NCI-H1436 (cell line): ENCODE measurements at regions not wholly inside any gene's neighbourhood (a gene's known extent, or its start where the extent isn't known, plus 50 kb on each side); places are given as distances from the start of the nearest gene placed in this dataset.

Experiments
- DNase-seq: peaks from one replicate; lab custom pipeline; 2025; lab: John Stamatoyannopoulos, UW

DNA sequence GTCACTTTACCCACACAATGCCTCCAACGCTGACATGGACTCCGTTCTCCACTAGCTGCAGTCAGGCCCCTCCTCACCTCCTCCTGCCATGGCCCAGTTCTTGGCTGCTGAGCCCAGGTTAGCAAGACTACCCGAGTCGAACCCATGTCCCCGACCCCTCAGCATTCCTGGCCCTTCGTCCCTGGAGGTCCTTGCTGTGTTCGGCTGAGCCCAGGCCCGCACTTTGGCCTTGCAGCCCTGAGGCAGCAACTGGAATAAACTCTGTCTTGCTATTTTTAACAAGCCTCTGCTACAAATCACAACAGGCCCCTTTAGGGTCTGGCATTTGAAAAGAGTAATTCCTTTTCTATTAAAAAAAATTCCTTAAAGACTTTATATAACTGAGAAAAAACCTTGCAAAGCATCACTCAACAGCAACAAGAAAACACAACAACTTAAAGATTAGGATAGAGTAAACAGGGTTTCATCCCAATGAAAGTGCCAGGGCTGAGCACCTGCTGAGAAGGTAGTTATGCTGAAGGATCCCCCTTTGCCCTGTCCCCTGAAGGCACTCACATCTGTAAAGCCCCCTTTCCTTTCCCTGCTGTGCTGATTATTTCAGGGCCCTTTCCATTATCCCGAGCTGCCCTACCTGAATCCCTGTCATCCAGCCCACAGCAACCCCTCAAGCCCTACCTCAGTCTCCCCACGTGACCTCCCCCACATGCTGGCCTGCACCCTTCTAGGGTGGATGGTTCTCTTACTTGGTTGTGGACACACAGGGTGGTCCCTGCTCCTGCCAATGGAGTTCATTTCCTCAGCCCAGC lies 120.0 kb upstream of the SNTG2 start:
- DNase-seq = no peak

DNA sequence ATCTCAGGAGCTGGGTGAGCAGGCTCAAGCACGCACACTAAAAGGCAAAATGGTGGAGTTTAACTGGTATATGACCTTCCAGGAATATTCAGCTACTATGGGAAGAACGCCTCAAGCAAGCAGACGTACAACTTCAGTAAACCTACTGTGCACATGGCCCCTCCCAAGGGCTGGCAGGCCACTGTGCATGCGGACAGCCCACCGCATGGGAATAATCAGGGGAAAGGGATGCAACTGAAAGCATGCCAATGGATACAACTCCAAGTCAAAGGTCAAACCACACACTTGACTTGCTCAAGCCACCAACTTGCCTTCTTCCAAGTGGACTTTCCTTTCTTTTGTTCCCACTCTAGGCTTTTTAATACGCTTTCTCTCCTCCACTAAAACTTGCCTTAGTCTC lies 121.6 kb upstream of the SNTG2 start:
- DNase-seq = no peak

DNA sequence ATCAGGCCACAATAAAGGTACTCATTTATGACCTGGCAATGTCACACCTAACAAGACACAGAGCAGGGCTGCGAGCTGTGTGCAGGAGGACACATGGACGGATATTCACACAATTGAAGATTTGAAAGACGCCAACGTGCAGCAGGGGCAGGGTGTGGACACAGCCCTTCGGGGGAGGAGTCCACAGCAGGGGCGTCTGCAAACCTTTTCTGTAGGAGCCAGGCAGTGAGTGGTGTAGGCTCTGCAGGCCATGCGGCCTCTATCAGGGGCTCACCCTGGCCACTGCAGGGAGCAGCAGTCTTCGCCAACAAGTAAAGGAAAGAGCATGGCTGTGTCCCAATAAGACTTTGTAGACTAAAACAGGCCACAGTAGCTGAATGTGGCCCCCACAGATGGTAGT lies 125.7 kb upstream of the SNTG2 start:
- no peak for DNase-seq

DNA sequence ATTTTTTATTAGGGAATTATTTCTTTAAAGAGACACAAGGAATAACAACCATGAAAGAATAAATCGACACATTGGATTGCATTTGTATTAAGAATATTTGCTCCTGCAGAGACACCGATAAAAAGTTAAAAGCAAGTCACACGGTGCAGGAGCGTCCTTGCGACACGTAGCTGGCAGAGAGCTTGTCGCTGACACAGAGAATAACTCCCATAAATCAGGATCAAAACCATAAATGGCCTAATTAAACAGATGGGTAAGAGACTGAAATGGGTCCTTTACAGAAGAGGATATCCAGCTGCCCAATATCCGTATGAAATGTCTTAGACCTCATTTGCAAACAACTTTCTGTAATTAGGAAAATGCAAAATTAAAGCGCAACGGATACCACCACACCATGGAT lies 126.1 kb upstream of the SNTG2 start:
- DNase-seq = no peak

DNA sequence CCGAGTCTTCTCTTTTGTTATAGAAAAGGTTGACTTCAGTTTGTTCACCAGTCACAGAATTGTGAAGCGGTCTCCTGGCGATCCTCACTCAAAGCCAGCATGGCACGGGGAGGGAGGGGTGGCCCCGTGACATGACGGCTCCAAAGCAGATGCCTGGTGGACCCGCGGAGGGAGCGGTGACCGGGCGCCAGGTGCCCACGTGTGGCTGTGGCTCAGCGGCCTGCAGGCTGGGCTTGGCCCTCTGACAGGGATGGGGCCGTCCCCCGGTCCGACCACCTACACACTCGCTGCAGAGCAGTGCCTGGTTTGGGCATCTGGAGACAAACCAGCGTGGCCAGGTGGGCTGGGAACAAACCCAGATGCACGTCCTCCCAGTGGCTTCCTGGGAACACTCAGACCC lies 129.1 kb upstream of the SNTG2 start:
- no peak for DNase-seq

DNA sequence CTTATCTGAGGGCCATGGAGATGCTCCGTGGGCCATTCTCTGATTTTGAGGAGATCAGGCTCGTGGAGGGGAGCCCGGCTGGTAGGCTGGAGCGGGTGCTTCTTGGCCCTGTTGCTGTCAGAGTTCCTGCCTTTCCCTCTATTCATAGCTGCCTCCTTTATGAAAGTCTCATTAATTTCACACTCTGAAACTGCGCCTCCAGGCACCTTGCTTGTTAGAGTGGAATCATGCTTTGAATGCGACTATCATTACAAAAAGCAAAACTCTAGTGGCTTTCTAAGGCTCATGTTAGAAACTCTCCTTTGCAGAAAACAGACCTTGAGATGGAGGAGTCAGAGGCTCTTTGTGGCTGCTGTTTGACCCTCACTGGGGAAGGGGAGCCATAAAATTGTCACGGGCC lies 131.0 kb upstream of the SNTG2 start:
- no peak for DNase-seq

DNA sequence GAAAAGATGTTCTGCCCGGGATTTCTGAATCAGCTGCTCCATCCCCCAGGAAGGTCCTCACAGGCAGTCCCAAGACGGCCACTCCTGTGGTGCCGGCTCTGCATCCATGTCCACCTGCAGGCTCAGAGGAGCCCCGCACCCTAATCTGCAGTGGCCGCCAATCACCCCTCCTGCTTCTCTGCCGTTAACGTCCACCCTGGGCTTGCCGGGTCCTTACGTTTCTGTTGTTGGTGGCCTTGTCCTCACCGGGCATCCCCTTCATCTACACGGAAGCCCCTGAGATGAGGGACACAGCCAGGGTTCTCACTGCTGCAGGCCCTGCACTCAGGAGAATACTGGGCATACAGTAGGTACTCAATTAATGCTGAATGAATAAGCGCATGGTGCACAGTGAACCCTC lies 131.5 kb upstream of the SNTG2 start:
- no peak for DNase-seq

DNA sequence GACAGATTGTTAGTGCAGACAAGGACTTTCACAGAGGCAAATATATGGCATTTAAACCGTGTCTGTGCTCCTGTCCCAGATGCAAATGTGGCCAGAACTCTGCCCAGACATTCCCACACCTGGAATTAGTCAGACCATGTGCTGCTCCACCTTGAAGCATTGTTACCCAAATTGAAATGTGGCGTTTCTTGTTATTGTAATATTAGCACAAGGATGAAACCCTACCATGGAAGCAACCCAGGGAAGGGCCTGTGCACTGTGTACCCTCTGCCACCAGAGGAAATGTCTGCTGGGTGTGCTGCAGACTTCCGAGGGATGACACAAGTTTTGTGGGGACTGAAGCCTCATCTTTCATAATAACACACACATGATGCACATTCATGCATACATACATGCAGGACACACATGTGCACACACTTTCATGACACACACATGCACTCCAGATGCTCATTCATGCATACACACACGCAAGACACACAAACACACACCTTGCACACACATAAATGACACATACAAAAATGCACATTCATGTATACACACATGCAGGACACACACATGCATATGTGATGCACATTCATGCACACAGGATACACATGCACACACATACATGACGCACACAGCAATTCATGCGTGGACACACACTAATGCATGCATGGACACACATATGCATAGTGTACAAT lies 133.2 kb upstream of the SNTG2 start:
- no peak for DNase-seq

DNA sequence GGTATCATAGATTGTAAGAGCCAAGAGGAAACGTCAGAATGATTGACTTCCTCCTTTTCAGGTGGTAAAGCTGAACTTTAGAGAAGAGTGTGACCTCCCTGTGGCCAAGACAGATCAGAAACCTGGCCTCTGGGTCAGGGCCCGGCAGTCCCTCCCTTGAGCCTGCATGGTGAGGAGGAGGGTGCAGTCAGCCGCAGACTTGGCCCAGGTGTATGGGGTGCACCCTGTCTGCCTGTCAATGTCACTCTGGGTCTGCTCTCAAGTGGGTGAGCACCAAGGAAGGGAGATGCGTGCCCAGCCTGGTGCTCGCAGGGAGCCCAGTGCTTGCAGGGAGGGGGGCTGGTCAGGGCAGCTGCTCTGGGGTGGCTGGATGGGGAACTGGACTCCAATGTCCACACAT lies 134.4 kb upstream of the SNTG2 start:
- no peak for DNase-seq

DNA sequence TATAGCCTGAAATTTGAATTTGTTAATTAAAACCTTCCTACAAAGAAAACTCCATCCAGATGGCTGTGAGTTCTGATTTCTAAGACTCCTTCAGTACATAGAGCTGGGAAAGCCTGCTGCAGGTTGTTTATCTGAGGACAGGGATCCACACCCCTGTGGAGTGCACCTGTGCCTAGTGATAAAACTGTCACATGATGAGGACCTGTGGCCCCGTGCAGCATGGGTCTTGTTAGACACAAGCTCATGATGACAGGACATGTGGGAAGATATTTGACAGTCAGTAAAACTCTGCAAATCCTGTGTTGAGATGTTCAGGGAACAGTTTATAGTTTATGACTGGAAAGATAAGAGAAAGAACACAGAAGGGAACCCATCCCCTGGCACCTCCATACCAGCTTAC lies 133.2 kb upstream of the TMEM18 start:
- DNase-seq = no peak

DNA sequence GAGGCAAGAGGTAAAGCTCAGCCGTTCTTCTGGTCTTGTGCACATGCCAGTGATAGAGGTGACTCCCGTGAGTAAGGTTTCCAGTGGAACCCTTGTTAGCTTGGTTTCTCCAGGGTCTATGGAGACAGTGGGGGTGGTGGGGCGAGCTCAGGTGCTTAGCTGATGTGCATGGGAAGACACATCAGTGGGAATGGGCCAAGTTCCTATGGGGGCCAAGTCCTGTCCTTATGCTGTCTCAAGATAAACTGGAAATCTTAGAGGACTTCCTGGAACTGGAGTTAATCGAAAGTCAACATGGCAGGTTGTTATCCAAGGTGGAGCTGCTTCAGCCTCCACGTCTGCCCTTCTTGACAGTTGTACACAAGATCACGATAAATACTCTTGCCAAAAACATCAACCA lies 130.1 kb upstream of the TMEM18 start:
- DNase-seq = no peak

DNA sequence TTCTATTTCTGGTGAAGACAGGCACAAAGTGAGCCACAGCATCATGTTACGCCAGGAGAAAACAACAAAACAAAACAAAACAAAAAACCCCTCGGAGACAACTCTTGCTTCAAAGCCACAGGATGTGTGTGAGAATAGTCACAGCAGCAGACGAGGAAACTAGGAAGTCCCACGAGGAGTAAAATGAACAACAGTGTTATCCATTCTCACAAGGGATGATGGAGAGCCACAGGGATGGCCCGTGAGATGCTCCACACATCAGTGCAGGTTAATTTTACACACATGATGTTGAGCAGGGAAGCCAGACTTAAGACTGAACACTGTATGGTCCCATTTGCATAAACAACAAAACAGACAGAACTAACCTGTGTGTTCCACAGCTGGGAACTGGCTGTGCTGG lies 128.5 kb upstream of the TMEM18 start:
- no peak for DNase-seq

DNA sequence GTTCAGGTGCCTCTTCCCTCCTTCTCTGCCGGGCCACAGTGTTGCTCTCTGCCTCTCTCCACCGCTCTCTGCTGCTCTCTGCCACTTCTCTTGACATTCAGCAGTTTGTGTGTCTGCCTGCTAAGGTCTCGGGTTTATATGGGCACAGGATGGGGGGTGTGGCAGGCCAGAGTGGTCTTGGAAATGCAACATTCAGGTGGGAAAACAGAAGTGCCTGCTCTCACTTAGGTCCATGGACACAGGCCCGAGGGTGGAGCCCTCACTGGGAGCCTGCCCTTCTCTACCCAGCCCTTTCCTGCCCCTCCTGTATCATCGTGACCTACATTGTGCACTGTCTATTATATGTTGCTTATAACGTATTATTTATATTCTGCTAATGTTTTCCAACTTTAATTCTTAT lies 120.8 kb upstream of the TMEM18 start:
- DNase-seq = no peak

DNA sequence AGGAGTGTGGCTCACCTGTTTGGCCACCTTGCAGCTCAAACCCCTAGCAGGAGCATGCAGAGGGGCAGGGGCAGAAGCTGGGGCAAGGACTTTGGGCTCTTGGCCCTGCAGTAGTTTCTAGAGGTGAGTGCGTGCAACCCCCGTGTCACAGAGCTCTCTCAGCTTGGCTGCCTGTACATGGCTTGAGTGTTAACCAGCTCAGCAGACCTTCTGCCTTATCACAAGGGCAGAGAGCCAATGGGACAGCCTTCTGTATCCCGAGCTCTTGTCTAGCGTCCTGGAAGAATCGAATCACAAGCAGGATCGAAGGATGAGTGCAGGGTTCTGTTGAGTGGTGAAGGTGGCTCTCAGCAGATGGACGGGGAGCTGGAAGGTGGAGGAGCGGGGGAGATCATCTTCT lies 120.3 kb upstream of the TMEM18 start:
- DNase-seq = no peak

DNA sequence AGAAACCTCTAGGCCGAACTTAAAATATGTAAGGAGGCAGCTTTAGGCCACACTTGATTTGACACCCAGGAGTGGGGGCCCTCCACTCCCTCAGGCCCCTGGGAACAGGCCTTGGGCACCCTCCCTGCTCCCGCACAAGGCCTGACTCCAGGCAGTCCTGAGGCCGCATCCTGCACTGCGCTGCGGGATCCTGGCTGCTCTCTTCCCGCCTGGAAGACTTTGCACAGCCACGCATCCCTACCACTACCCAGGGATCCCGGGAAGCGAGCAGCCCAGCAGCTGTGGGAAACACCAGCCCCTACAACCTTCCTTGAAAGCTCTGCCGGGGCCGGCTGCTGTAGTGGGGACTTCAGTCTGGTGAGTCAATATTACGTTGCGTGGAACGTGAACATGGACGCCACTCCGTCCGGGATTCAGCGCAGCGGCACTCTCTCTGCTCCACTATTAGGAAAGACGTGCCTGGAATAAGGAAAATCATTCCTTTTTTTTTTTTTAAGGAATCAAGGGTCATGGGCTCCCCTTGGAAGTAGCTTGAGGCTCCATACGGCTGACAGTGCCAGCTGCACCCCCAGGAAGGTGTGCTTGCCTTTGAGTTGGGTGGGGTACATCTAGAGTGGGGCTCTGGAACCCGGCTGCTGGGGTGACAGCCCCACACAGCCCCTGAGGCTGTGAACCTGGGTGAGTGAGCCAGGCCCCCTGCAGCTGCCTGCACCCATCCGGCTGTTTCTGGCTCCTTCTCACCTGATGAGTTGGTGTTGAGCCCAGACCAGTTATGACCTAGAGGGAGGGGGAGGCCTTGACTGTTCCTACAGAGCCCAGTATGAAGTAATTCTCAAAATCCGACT lies 119.2 kb upstream of the TMEM18 start:
- DNase-seq = no peak

DNA sequence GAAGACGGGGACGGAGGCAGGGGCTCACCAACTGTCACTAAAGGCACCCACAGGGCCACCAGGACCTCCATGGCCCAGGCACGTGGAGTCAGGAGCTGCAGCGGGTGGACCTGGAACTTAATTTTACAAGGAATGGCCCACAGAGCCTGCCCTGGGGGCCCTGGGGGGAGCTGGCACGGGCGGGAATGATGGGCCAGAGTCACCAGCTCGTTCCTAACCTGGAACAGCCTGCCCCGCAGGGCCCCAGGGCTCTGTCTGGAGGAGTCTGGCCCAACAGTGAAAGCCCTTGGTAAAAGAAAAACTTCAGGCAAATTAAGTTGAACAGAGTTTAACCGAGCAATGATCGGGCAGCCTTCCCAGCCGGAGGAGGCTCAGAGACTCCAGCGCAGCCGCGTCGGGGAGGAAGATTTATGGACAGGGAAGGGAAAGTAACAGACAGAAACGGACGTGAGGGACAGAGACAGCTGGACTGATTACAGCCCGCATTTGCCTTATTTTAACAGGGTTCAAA lies 118.4 kb upstream of the TMEM18 start:
- DNase-seq = no peak

DNA sequence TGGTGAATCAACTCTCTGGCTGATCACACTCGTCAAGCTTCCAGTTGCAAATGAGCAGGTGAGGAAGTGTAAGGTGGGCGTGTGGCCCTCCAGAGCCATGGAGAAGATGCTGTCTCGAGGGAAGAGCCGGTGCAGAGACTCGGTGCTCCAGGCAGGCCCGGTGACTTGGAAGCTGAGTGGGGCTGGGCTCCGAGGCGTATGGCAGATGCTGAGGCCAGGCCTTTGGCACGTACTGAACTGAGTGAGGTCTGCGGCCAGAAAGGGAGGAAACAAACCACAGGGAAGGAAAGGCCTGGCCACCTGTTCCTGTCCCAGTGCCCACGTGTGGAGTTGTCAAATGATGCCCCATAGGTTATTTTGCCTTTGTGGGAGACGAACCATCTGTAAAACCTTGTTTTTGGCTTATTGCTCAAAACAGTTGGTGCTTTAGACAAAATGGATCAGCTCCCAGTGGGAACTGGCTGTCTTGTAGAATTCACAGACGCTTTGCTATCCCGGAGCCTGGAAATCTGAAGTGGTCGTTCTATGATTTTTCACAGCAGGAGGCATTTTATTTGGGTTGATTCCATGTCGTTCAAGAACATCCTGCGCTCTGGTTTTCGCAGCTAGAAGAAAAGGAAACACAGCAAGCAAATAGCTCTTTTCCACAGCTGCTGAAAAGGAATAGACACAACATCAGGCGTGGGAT lies 117.5 kb upstream of the TMEM18 start:
- no peak for DNase-seq

DNA sequence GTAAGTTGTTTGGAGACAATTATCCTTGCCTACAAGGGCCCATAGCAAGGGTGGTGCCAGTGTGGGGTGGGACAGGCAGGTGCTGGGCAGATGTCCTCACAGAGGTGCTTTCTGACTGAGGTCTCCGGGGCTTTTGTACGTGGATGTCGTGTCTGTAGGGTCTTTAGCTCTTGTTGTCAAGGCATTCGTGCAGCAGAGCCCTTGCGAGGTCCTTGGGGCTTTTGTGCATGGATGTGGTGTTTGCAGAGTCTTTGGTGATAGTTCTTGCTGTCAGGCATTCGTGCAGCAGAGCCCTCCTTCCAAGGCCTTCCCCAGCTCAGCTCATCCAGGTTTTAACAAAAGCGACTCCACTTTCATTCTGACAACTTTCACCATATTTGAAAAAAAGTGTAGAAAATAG lies 116.0 kb upstream of the TMEM18 start:
- no peak for DNase-seq

DNA sequence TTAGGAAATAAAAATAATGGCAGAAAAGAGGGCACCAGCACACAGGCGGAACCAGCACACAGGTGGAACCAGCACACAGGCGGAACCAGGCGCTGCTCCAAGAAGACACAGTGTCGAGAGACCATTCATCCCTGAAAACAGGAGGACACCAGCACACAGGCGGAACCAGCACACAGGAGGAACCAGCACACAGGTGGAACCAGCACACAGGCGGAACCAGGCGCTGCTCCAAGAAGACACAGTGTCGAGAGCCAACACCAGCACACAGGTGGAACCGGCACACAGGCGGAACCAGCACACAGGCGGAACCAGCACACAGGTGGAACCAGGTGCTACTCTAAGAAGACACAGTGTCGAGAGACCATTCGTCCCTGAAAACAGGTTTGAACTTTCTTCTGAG lies 115.5 kb upstream of the TMEM18 start:
- DNase-seq = no peak

DNA sequence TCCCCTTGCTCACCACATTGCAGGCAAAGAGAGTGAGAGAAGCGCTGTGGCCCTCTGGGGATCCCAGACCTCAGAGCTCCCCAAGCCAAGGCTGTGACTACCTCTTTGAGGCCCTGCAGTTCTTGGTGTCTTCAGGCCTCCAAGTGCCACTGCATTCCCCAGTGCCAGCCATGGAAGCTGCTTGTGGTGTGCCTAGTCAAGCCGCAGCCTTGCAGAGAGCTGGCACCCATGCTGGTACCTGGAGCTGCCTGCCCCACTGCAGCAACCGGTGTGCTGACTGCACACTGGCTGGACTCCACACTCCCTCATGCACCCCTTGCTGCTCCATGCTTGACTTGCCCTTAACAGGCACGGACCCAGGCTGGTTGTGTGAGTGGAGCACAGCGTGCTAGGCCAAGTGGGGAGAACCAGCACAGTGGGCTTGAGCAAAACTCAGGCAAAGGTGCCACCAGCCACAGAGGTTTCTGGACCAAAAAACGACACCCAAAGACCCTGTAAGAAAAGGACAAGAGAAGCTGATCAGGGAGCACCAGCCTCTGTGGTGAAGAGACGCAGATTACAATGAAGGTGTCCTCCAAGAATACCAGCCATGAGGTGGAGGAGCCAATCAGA lies 113.5 kb upstream of the TMEM18 start:
- no peak for DNase-seq

DNA sequence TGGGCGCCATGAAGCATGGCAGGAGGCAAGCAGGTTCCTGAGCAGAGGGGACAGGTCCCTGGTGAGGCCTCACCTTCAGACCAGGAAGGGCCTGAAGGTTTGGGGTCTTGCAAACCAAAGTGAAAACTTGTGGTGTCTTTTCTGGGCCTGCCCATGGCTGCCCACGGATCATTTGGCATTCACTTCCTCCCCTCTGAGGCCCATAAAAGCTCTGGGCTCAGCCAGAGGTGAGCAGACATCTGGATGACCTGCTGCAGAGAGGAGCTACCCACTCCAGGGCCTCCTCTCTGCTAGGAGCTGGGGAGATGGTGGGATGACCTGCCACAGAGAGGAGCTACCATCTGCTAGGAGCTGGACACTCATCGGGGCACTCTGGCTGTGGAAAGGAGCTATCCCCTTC lies 112.9 kb upstream of the TMEM18 start:
- DNase-seq = no peak

DNA sequence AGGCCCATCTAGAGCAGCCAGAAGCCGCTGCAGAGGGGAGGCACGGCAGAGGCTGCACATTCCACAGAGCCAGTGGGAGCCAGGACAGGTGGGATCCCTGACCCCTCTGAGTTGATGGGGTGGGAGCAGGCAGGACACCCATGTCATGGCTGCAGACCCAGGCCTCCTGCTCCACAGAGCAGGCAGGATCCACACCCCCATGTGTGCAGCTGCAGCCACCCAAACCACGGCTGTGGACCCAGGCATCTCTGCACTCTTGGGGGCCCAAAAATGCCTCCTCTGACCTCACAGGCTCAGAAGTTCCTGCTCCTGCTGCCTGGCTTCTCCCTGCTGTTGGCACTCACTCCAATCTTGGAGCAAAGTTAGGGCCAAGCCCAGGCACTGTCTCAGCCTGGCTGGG lies 112.3 kb upstream of the TMEM18 start:
- DNase-seq = no peak
